WTC11 (cell line): ENCODE measurements at regions not wholly inside any gene's neighbourhood (a gene's known extent, or its start where the extent isn't known, plus 50 kb on each side); places are given as distances from the start of the nearest gene placed in this dataset.

ENCODE experiments used
- ATAC-seq: fragments of 200-7000 bp; cut with Tn5 transposase; 2 replicates; pipeline ENCODE4 v1.10.0; 2021; ENCODE audit warnings: mild to moderate bottlenecking, moderate library complexity
- CTCF ChIA-PET: fragments of 300-600 bp; sonication (Branson Sonifier 250); formaldehyde crosslinking; loops from one replicate; lab custom pipeline; 2021; ENCODE audit warnings: antibody characterized with exemption; lab: Charles Lee
- POLR2A ChIA-PET: fragments of 350-600 bp; sonication (Branson Sonifier 250); formaldehyde crosslinking; loops from one replicate; lab custom pipeline; 2021; ENCODE audit warnings: antibody characterized with exemption; lab: Charles Lee
- DNase-seq: peaks from one replicate; pipeline ENCODE4 v3.0.0; 2021; ENCODE audit warnings: low spot score
- H3K27ac Mint-ChIP-seq: 2 replicates; pipeline ENCODE4 v1.8.0; 2021; ENCODE audit warnings: mixed read lengths
- H3K27me3 Mint-ChIP-seq: 2 replicates; pipeline ENCODE4 v1.8.0; 2021; ENCODE audit warnings: low read depth, mild to moderate bottlenecking, moderate library complexity, mixed read lengths
- H3K36me3 Mint-ChIP-seq: 2 replicates; pipeline ENCODE4 v1.8.0; 2021; ENCODE audit warnings: mixed read lengths
- H3K4me1 Mint-ChIP-seq: 2 replicates; pipeline ENCODE4 v1.8.0; 2022; ENCODE audit warnings: mixed read lengths
- H3K4me3 Mint-ChIP-seq: 2 replicates; pipeline ENCODE4 v1.8.0; 2021; ENCODE audit warnings: mild to moderate bottlenecking, moderate library complexity, mixed read lengths
- H3K9me3 Mint-ChIP-seq: 2 replicates; pipeline ENCODE4 v1.8.0; 2021; ENCODE audit warnings: mixed read lengths
- ARID4B ChIP-seq: sonication (generic); formaldehyde crosslinking; IDR thresholded peaks from 2 replicates; pipeline ENCODE4 v1.8.0; 2023; ENCODE audit warnings: missing genetic modification reagents, mild to moderate bottlenecking, borderline replicate concordance
- E2F4 ChIP-seq: sonication (generic); formaldehyde crosslinking; IDR thresholded peaks from 2 replicates; pipeline ENCODE4 v1.8.1; 2022; ENCODE audit warnings: low read depth, mild to moderate bottlenecking, moderate library complexity, missing genetic modification reagents, borderline replicate concordance
- GABPB1 ChIP-seq: sonication (generic); formaldehyde crosslinking; IDR thresholded peaks from 2 replicates; pipeline ENCODE4 v1.8.1; 2023; ENCODE audit warnings: mild to moderate bottlenecking, missing genetic modification reagents
- GTF2I ChIP-seq: fragments of 250-450 bp; sonication (Bioruptor Pico); conservative IDR thresholded peaks from 2 replicates; pipeline ENCODE4 v1.4.0; 2021; ENCODE audit warnings: mild to moderate bottlenecking
- HMGA2 ChIP-seq: fragments of 250-450 bp; sonication (Bioruptor Pico); IDR thresholded peaks from 2 replicates; pipeline ENCODE4 v1.4.0; 2021; ENCODE audit warnings: mild to moderate bottlenecking, moderate library complexity
- JUN ChIP-seq: sonication (generic); formaldehyde crosslinking; IDR thresholded peaks from 2 replicates; pipeline ENCODE4 v1.8.0; 2023; ENCODE audit warnings: mild to moderate bottlenecking, missing genetic modification reagents
- MAX ChIP-seq: sonication (generic); formaldehyde crosslinking; IDR thresholded peaks from 2 replicates; pipeline ENCODE4 v1.8.0; 2022; ENCODE audit warnings: mild to moderate bottlenecking, missing genetic modification reagents
- PRDM15 ChIP-seq: sonication (generic); formaldehyde crosslinking; IDR thresholded peaks from 2 replicates; pipeline ENCODE4 v1.8.0; 2022; ENCODE audit warnings: missing genetic modification reagents
- SMAD4 ChIP-seq: sonication (generic); formaldehyde crosslinking; IDR thresholded peaks from 2 replicates; pipeline ENCODE4 v1.8.0; 2022; ENCODE audit warnings: mild to moderate bottlenecking, missing genetic modification reagents
- SP1 ChIP-seq: sonication (generic); formaldehyde crosslinking; conservative IDR thresholded peaks from 2 replicates; pipeline ENCODE4 v1.8.1; 2022; ENCODE audit warnings: missing genetic modification reagents
- TCF7 ChIP-seq: sonication (generic); formaldehyde crosslinking; IDR thresholded peaks from 2 replicates; pipeline ENCODE4 v1.8.0; 2022; ENCODE audit warnings: mild to moderate bottlenecking, low read depth, missing genetic modification reagents, moderate library complexity
- TEAD1 ChIP-seq: sonication (generic); formaldehyde crosslinking; IDR thresholded peaks from 2 replicates; pipeline ENCODE4 v1.8.0; 2022; ENCODE audit warnings: mild to moderate bottlenecking, missing genetic modification reagents
- ZBTB21 ChIP-seq: sonication (generic); formaldehyde crosslinking; IDR thresholded peaks from 2 replicates; pipeline ENCODE4 v1.8.1; 2023; ENCODE audit warnings: mild to moderate bottlenecking, missing genetic modification reagents, borderline replicate concordance
- ZMAT4 ChIP-seq: fragments of 250-450 bp; sonication (Bioruptor Pico); IDR thresholded peaks from 2 replicates; pipeline ENCODE4 v1.9.0; 2021; ENCODE audit warnings: mild to moderate bottlenecking
- ZNF219 ChIP-seq: sonication (generic); formaldehyde crosslinking; IDR thresholded peaks from 2 replicates; pipeline ENCODE4 v1.8.0; 2023; ENCODE audit warnings: missing genetic modification reagents, mild to moderate bottlenecking, borderline replicate concordance
- ZNF671 ChIP-seq: fragments of 250-450 bp; sonication (Bioruptor Pico); IDR thresholded peaks from 2 replicates; pipeline ENCODE4 v1.8.0; 2021; ENCODE audit warnings: mild to moderate bottlenecking
- ZSCAN18 ChIP-seq: fragments of 250-450 bp; sonication (Bioruptor Pico); IDR thresholded peaks from 2 replicates; pipeline ENCODE4 v2.1.2; 2022; ENCODE audit warnings: mild to moderate bottlenecking, moderate library complexity

- TF ChIP-seq PRDM15 (CRISPR knock-in tag), result no peak
These were observed 236.0 kb downstream of the GLRX3 start (continued) for GRCh38 chr10:130372222-130372621.

GRCh38 chr10:130372866-130373265, 236.7 kb downstream of the GLRX3 start:
- Mint-ChIP-seq H3K4me3 (no peak overlapping the region), H3K4me1 (no peaks in the 10 kb centered on the region), H3K36me3 (peaks cover 66% of the 10 kb centered on the region), H3K27ac (no peak overlapping the region), H3K27me3 (peaks cover 12% of the 10 kb centered on the region), H3K9me3 (peaks cover 80% of the 10 kb centered on the region)
- DNase-seq (no peak), ATAC-seq (no peak)
- TF ChIP-seq MAX (CRISPR knock-in tag) (no peak), SP1 (CRISPR knock-in tag) (no peak), JUN (CRISPR knock-in tag) (no peak), SMAD4 (CRISPR knock-in tag) (no peak), GTF2I (no peak), E2F4 (CRISPR knock-in tag) (no peak), TCF7 (no peak), HMGA2 (CRISPR knock-in tag) (no peak), PRDM15 (CRISPR knock-in tag) (no peak), GABPB1 (CRISPR knock-in tag) (no peak), ZMAT4 (CRISPR knock-in tag) (no peak), ZNF671 (no peak), TEAD1 (CRISPR knock-in tag) (no peak), ARID4B (CRISPR knock-in tag) (no peak), ZBTB21 (no peak), ZNF219 (CRISPR knock-in tag) (no peak), ZSCAN18 (CRISPR knock-in tag) (no peak)
- CTCF ChIA-PET, result no interaction called here
- POLR2A ChIA-PET, result no interaction called here
